Body of pancreas (tissue), 4 donors: ENCODE measurements at regions not wholly inside any gene's neighbourhood (a gene's known extent, or its start where the extent isn't known, plus 50 kb on each side); places are given as distances from the start of the nearest gene placed in this dataset.

Experiments used
- ATAC-seq: fragments of 150-250 bp; one replicate; pipeline ENCODE4 v1.9.1; 2016
- DNase-seq, 4 donors: peaks; one replicate each; pipeline ENCODE4 v3.0.0-alpha.2; 2019
- H3K27ac ChIP-seq, 4 donors: fragments of 200-600 bp; sonication (generic); 1 replicate in 3 of 4; 2 replicates in 1 of 4; pipeline versions ENCODE4 v1.5.1 to v1.6.1; 2016 to 2019; ENCODE audit warnings: mild to moderate bottlenecking in 1 of 4, mixed read lengths in 1 of 4, moderate library complexity in 1 of 4
- H3K27me3 ChIP-seq, 2 donors: fragments of 200-600 bp; sonication (generic); one replicate each; pipeline ENCODE4 v1.6.0; 2016; ENCODE audit warnings: mild to moderate bottlenecking in 1 of 2
- H3K36me3 ChIP-seq, 2 donors: fragments of 200-600 bp; sonication (generic); replicated peaks in 1 of 2; 2 replicates each; pipeline ENCODE4 v1.5.1; 2016; ENCODE audit warnings: low read depth in 2 of 2; ENCODE audit not compliant: insufficient read depth in 1 of 2
- H3K4me1 ChIP-seq: fragments of 200-600 bp; sonication (generic); one replicate; pipeline ENCODE4 v1.6.0; 2016
- H3K4me3 ChIP-seq, 2 donors: fragments of 200-600 bp; sonication (generic); 1 replicate in 1 of 2; 2 replicates in 1 of 2; pipeline ENCODE4 v1.5.1; 2016 to 2019
- H3K9me3 ChIP-seq, 3 donors: fragments of 200-600 bp; sonication (generic); 1 replicate in 2 of 3; 2 replicates in 1 of 3; pipeline ENCODE4 v1.5.1; 2016
- CTCF ChIP-seq, 7 experiments: fragments of 450-650 bp in 4 of 7; fragments of 200-600 bp in 3 of 7; sonication (generic) in 3 of 7; IDR thresholded peaks; one replicate each; pipeline ENCODE4 v1.5.1; 2016 to 2019; ENCODE audit warnings: antibody characterized with exemption in 7 of 7
- POLR2A ChIP-seq, 3 donors: fragments of 450-650 bp; IDR thresholded peaks; one replicate each; pipeline ENCODE4 v1.6.1; 2016; ENCODE audit warnings: antibody characterized with exemption in 3 of 3, mild to moderate bottlenecking in 2 of 3
- WGBS, 2 donors: methylation state at CpG; one replicate each; pipeline ENCODE4 v1.1.5; 2017; 5-methylcytosine and 5-hydroxymethylcytosine counted together
- intact Hi-C: fragments of 100-400 bp; cut with DNase I; formaldehyde crosslinking; loops from one replicate; pipeline ENCODE4 v1.15.1; 2023

GRCh38 chr11:13073119-13073981 is 64.2 kb downstream of the RASSF10 start:
- intact Hi-C loops = no loop called here
- Histone ChIP-seq H3K27ac (no peak overlapping the region), H3K9me3 (no peaks in the 10 kb centered on the region), H3K27me3 (no peaks in the 10 kb centered on the region), H3K4me3 (no peak overlapping the region), H3K36me3 (no peaks in the 10 kb centered on the region), H3K4me1 (no peaks in the 10 kb centered on the region)
- TF ChIP-seq POLR2A (IDR thresholded peaks at IDR 0.05) (no peak), CTCF (IDR thresholded peaks at IDR 0.05) (no peak)
- WGBS, 2 donors = 90 to 94% methylated on average over 13 of the region's 13 CpGs
- ATAC-seq (no peak), DNase-seq (no peak)

GRCh38 chr11:13074714-13075464 is 65.8 kb downstream of the RASSF10 start:
- Histone ChIP-seq H3K36me3 (no peaks in the 10 kb centered on the region), H3K27ac (no peak overlapping the region), H3K9me3 (no peaks in the 10 kb centered on the region), H3K27me3 (no peaks in the 10 kb centered on the region), H3K4me3 (no peak overlapping the region), H3K4me1 (no peaks in the 10 kb centered on the region)
- no peak for TF ChIP-seq CTCF (IDR thresholded peaks at IDR 0.05)
- no peak for TF ChIP-seq POLR2A (IDR thresholded peaks at IDR 0.05)
- ATAC-seq = no peak
- DNase-seq = no peak
- 73 to 74% methylated on average over 6 of the region's 6 CpGs for WGBS, 2 donors
- intact Hi-C loops = no loop called here

- Histone ChIP-seq H3K27me3 (no peaks in the 10 kb centered on the region), H3K36me3 (no peaks in the 10 kb centered on the region), H3K4me3 (no peak overlapping the region), H3K4me1 (no peaks in the 10 kb centered on the region), H3K9me3 (no peaks in the 10 kb centered on the region), H3K27ac (no peak overlapping the region)
- no peak for ATAC-seq
- TF ChIP-seq CTCF (IDR thresholded peaks at IDR 0.05) (no peak), POLR2A (IDR thresholded peaks at IDR 0.05) (no peak)
- intact Hi-C loops = no loop called here
- WGBS, 2 donors = 73 to 93% methylated on average over 2 of the region's 2 CpGs
- no peak for DNase-seq
These were observed 67.8 kb downstream of the RASSF10 start for GRCh38 chr11:13076961-13077360.

GRCh38 chr11:13080861-13081260 is 71.7 kb downstream of the RASSF10 start:
- no peak for DNase-seq
- Histone ChIP-seq H3K9me3 (no peaks in the 10 kb centered on the region), H3K36me3 (no peaks in the 10 kb centered on the region), H3K4me3 (no peak overlapping the region), H3K27me3 (no peaks in the 10 kb centered on the region), H3K4me1 (no peaks in the 10 kb centered on the region), H3K27ac (no peak overlapping the region)
- intact Hi-C loops = no loop called here
- TF ChIP-seq POLR2A (IDR thresholded peaks at IDR 0.05) (no peak), CTCF (IDR thresholded peaks at IDR 0.05) (no peak)
- 72 to 84% methylated on average over 8 of the region's 8 CpGs for WGBS, 2 donors
- no peak for ATAC-seq
